ENCODE measurements at regions not wholly inside any gene's neighbourhood (a gene's known extent, or its start where the extent isn't known, plus 50 kb on each side); places are given as distances from the start of the nearest gene placed in this dataset.
"Not testable (repeated sequence)": the region's sequence is repeated elsewhere in the genome, so short reads cannot be mapped to it uniquely, and the experiment has no call there.

DNA sequence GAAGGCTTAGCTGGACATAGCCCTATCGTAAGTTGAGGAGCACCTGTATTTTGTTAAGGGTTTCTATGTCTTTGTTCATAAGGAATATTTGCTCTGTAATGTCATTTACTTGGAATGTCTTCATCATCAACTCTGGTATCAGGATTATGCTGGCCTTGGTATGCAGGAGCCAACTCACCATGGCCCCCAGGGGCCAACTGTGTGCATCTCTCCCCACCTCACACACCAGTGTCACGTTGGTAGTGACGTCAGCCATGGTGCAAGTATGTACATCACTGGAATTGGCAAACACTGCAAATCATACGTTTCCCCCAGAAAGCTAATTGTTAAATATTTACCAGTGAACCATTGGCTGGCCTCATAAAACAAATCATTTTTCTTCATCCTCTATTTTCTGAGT is 70.8 kb downstream of the YTHDF1 start:
- no peak for DNase-seq

GRCh38 chr20:63142933-63143332 is 73.0 kb downstream of the YTHDF1 start:
- no peak for DNase-seq

GRCh38 chr20:63141531-63141930 is 74.4 kb downstream of the YTHDF1 start:
- no peak for DNase-seq

GRCh38 chr20:63140514-63141433 is 75.2 kb downstream of the YTHDF1 start:
- no peak for DNase-seq

DNA sequence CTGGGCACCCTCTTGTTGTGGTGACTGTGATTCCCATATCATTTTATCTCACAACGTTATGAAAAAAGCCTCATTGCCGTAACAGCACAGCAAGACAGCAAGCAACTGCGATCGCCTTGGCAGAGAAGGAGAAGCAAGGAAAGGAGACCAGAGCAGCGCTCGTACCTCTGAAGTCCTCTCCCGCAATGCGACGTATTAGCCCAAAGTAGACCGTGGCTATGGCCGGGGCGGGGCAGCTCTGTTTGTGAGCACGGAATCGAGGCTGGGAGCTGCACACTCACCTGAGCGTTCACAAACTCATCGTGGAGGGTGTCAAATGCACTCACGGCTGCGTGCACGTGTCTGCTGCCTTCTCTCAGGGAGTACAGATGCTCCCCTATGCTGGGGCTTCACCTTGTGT is 76.1 kb downstream of the YTHDF1 start:
- DNase-seq, result no peak

DNA sequence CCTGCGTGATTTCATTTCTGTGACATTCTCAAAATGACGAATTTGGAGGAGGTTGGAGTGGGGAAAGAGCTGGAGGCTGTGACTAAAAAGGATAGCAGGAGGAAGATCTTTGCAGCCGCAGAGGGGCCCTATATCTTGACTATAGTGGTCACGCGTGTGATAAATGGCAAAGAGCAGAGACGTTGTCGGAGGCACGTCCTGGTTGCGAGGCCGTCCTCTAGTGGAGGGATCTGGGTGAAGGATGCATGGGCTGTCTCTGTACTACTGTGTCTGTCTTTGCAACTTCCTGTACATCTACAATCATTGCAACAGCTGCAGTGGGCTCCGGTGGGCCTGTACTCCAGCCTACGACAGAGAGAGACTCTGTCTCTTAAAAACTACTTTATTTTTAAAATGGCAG is 76.6 kb downstream of the YTHDF1 start:
- no peak for DNase-seq

DNA sequence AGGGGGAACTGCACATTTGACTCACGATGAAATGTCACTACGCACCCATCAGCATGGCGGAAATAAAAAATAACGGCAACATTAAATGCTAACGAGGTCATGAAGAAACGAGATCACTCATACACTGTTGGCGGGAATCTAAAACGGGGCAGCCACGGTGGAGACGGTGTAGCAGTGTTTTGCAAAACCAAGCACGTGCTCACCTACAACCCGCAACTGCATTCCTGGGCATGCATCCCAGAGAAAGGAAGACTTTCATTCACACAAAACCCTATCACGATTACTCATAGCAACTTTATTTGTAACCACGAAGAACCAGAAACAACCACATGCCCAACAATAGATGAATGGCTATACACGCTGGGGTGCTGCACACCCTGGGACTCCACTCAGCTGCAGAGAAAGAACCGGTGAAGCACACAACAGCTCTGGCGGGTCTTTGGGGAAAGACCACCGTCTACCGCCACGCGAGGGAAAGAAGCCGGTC is 77.0 kb downstream of the YTHDF1 start:
- DNase-seq, result no peak

GRCh38 chr20:63137851-63138415 is 78.0 kb downstream of the YTHDF1 start:
- no peak for DNase-seq

- DNase-seq, result no peak
Measured at GRCh38 chr20:63136296-63136695, 79.6 kb downstream of the YTHDF1 start.

DNA sequence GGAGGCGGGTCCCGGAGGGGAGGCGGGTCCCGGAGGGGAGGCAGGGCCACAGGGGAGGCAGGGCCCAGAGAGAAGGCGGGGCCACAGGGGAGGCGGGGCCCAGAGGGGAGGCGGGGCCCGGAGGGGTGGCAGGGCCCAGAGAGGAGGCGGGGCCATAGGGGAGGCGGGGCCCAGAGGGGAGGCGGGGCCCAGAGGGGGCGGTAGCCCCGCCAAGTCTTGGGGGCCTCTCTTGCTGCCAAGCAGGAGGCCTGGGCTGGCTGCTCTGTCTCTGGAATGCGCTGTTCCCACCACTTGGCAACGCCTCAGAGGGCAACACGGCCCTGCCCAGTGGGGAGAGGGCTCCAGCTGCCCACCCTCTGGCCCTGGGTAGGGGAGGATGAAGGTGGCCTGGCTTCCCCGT is 80.5 kb downstream of the YTHDF1 start:
- no peak for DNase-seq

GRCh38 chr20:63134711-63135361 is 81.1 kb downstream of the YTHDF1 start:
- DNase-seq, result not testable (repeated sequence)

DNA sequence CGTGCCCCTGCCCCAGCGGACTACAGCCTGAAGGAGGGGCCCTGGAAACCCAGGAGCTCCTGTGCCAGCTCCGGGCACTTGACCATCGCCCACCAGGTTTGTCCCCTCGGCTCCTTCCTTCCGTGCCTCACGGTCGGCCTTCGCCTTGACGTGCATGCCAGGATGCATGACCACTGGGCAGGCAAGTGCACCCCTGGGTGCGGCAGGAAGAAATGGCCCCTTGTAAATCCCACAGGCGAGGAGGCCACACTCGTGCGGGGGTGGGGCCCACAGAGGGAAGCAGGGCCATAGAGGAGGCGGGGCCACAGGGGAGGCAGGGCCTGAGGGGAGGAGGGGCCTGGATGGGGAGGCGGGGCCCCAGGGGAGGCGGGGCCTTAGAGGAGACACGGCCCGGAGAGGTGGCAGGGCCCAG is 81.7 kb downstream of the YTHDF1 start:
- DNase-seq, result no peak

GRCh38 chr20:63133481-63134091 is 82.3 kb downstream of the YTHDF1 start:
- DNase-seq, result no peak

- DNase-seq, result no peak
Measured at GRCh38 chr20:63132715-63133471, 83.0 kb downstream of the YTHDF1 start.

DNA sequence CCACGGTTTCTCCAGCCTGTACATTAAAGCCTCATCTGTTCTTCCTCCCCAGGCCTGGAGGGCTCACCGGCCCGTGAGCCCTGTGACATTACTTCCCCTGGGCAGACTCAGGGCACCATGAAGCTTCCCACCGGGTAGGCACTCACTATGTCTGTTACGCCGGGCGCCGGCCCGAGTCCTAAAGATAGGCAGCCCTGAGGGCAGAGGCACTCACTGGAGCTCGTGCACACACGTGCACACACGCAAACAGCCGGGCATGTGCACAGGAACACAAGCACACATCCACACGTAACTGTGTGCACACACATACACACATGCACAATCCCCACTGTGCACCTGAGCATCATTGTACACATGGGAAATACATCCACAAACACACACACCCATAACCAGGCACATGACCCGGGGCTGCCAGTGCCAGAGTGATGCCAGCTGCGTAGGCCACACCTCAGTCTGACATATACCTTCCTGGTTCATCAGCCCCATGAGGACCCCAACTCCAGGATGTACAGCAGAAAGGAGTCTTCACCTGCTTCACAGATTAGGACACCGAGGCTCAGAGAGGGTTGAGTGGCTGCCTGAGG is 83.7 kb downstream of the YTHDF1 start:
- no peak for DNase-seq

DNA sequence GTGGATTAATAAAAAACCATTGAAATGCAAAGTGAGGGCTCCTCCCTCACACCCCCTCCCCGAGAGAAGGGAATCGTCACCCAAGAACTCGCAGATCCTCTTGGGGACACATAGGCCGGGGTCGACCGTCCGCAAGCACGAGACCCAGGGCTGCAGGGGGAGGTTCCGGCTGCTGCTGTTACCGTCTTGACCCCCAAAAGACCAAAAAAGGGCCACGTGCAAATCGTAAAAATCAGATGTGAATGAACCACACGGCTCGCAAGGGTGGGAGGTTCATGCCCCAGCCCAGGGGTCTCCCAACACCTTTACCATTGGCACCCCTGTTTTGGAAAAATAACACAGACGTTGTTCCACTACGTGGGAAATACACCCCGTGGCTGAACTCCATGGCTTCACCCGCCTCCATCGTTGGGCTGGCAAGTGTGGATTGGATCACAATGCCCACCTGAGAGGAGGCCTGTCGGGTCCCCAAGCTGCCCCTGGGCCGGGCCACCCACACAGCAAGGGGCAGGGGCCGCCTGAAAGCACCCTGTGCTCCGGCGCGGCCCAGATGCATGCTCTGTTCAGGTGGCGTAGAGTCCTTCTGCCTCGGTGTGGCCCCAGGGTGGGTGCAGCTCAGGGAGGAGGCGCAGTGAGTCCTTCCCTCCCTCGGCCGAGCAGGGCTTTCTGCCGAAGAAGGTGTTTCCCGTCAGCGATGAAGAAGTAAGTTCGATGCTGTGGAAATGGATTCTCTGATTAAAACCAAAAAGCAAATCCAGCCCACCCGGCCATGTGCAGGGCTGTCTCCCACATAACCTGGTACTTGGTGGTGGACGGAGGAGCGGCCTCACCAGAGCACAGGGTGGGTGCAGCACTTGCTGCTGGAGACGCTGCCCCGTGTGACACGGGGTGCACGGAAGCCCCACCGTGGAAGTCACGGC is 85.0 kb downstream of the YTHDF1 start:
- DNase-seq, result no peak

GRCh38 chr20:63129991-63130657 is 85.8 kb downstream of the YTHDF1 start:
- DNase-seq, result no peak

- DNase-seq, result no peak
Measured at GRCh38 chr20:63129376-63129965, 86.5 kb downstream of the YTHDF1 start.

GRCh38 chr20:63128956-63129355 is 87.0 kb downstream of the YTHDF1 start:
- DNase-seq, result no peak

DNA sequence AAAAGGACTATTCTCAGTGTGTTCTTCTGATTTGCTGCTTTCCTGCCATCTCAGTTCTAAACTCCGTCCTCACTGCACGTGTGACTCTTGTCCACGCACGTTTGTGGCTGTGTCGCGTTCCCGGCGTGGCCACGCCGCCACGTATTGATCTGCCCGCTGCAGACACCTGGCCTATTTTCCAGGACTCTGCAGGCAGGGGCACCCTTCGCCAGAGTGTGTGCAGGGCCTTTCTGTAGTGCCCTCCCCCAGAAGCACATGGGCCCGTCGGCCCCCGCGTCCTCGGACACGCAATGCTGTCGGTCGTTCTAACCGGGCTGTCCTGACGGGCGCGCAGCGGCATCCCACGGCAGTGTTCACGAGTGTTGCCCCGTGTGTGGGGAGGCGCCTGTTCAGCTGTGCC is 87.6 kb downstream of the YTHDF1 start:
- no peak for DNase-seq

Data from CD4-positive, alpha-beta T cell treated with Interleukin-10 for 1 hour (primary cell).